HG03103 (cell line): ENCODE measurements at regions not wholly inside any gene's neighbourhood (a gene's known extent, or its start where the extent isn't known, plus 50 kb on each side); places are given as distances from the start of the nearest gene placed in this dataset.

Experiments
- ATAC-seq: cut with Tn5 transposase; IDR thresholded peaks from one replicate; pipeline ENCODE4 v1.9.1; 2021; ENCODE audit warnings: low read depth; ENCODE audit not compliant: unreplicated experiment

- ATAC-seq = no peak
Observed at GRCh38 chr6:90656325-90656724, 69.5 kb upstream of the MAP3K7 start.

GRCh38 chr6:90654806-90655205 is 67.9 kb upstream of the MAP3K7 start:
- no peak for ATAC-seq

- ATAC-seq = no peak
Observed at GRCh38 chr6:90654166-90654565, 67.3 kb upstream of the MAP3K7 start.

- ATAC-seq = no peak
Observed at GRCh38 chr6:90653750-90654149, 66.9 kb upstream of the MAP3K7 start.

GRCh38 chr6:90650041-90650940 is 63.4 kb upstream of the MAP3K7 start:
- ATAC-seq = no peak

GRCh38 chr6:90648873-90649272 is 62.0 kb upstream of the MAP3K7 start:
- ATAC-seq = no peak

- ATAC-seq = no peak
Observed at GRCh38 chr6:90646940-90647339, 60.1 kb upstream of the MAP3K7 start.

GRCh38 chr6:90645634-90646033 is 58.8 kb upstream of the MAP3K7 start:
- ATAC-seq = no peak

- ATAC-seq = no peak
Observed at GRCh38 chr6:90644492-90644891, 57.6 kb upstream of the MAP3K7 start.

GRCh38 chr6:90643381-90643780 is 56.5 kb upstream of the MAP3K7 start:
- ATAC-seq = no peak

- ATAC-seq = no peak
Observed at GRCh38 chr6:90637320-90637719, 50.4 kb upstream of the MAP3K7 start.
